ENCODE measurements at regions not wholly inside any gene's neighbourhood (a gene's known extent, or its start where the extent isn't known, plus 50 kb on each side); places are given as distances from the start of the nearest gene placed in this dataset.

GRCh38 chr7:12821746-12822145 is 134.3 kb downstream of the ARL4A start:
- no peak for TF ChIP-seq CTCF (IDR thresholded peaks at IDR 0.05; ENCODE audit: control insufficient read depth, extremely low read depth, insufficient read depth)
- H3K4me3 ChIP-seq (ENCODE audit: low read depth, low read length): no peak overlapping the region
- no peak for DNase-seq (ENCODE audit: low read depth)

- no peak for DNase-seq (ENCODE audit: low read depth)
- TF ChIP-seq CTCF (IDR thresholded peaks at IDR 0.05; ENCODE audit: control insufficient read depth, extremely low read depth, insufficient read depth): no peak
- no peak overlapping the region for H3K4me3 ChIP-seq (ENCODE audit: low read depth, low read length)
Observed at GRCh38 chr7:12826079-12826478, 138.6 kb downstream of the ARL4A start.

GRCh38 chr7:12827219-12827821 is 139.9 kb downstream of the ARL4A start:
- no peak for DNase-seq (ENCODE audit: low read depth)
- H3K4me3 ChIP-seq (ENCODE audit: low read depth, low read length): no peak overlapping the region
- TF ChIP-seq CTCF (IDR thresholded peaks at IDR 0.05; ENCODE audit: control insufficient read depth, extremely low read depth, insufficient read depth): no peak

GRCh38 chr7:12827920-12828319 is 140.5 kb downstream of the ARL4A start:
- no peak for TF ChIP-seq CTCF (IDR thresholded peaks at IDR 0.05; ENCODE audit: control insufficient read depth, extremely low read depth, insufficient read depth)
- H3K4me3 ChIP-seq (ENCODE audit: low read depth, low read length): no peak overlapping the region
- DNase-seq (ENCODE audit: low read depth): no peak

- H3K4me3 ChIP-seq (ENCODE audit: low read depth, low read length): no peak overlapping the region
- no peak for TF ChIP-seq CTCF (IDR thresholded peaks at IDR 0.05; ENCODE audit: control insufficient read depth, extremely low read depth, insufficient read depth)
- no peak for DNase-seq (ENCODE audit: low read depth)
Observed at GRCh38 chr7:12831024-12831423, 143.6 kb downstream of the ARL4A start.

GRCh38 chr7:12833829-12834228 is 146.4 kb downstream of the ARL4A start:
- DNase-seq (ENCODE audit: low read depth): no peak
- H3K4me3 ChIP-seq (ENCODE audit: low read depth, low read length): no peak overlapping the region
- no peak for TF ChIP-seq CTCF (IDR thresholded peaks at IDR 0.05; ENCODE audit: control insufficient read depth, extremely low read depth, insufficient read depth)

GRCh38 chr7:12834782-12835181 is 147.3 kb downstream of the ARL4A start:
- TF ChIP-seq CTCF (IDR thresholded peaks at IDR 0.05; ENCODE audit: control insufficient read depth, extremely low read depth, insufficient read depth): no peak
- no peak for DNase-seq (ENCODE audit: low read depth)
- no peak overlapping the region for H3K4me3 ChIP-seq (ENCODE audit: low read depth, low read length)
